ENCODE measurements at regions not wholly inside any gene's neighbourhood (a gene's known extent, or its start where the extent isn't known, plus 50 kb on each side); places are given as distances from the start of the nearest gene placed in this dataset.

DNA sequence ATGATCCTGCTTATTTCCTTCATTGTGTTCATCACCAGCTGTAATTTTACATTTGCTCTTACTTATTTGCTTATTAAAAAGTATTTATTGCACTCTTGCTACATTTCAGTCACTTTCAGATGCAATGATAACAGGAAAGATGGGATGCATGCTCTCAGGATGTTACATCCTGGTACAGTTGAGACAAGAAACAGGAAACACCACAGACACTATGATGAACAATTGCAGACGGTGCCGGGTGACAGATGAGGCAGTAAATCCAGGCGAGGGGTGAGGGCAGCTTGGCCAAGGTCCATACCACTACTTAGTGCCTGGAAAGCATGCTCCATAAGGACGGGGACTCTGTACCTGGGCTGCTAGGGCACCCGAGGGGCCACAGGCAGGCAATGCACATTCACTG is 156.6 kb upstream of the RAB4A start:
- TF ChIP-seq, protein P1, sequence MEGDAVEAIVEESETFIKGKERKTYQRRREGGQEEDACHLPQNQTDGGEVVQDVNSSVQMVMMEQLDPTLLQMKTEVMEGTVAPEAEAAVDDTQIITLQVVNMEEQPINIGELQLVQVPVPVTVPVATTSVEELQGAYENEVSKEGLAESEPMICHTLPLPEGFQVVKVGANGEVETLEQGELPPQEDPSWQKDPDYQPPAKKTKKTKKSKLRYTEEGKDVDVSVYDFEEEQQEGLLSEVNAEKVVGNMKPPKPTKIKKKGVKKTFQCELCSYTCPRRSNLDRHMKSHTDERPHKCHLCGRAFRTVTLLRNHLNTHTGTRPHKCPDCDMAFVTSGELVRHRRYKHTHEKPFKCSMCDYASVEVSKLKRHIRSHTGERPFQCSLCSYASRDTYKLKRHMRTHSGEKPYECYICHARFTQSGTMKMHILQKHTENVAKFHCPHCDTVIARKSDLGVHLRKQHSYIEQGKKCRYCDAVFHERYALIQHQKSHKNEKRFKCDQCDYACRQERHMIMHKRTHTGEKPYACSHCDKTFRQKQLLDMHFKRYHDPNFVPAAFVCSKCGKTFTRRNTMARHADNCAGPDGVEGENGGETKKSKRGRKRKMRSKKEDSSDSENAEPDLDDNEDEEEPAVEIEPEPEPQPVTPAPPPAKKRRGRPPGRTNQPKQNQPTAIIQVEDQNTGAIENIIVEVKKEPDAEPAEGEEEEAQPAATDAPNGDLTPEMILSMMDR (conservative IDR thresholded peaks at IDR 0.05; ENCODE audit: low read depth in 2 of 2): no peak
- TF ChIP-seq POLR2AphosphoS5 (IDR thresholded peaks at IDR 0.05; ENCODE audit: low read depth): no peak
- TF ChIP-seq EZH2 (IDR thresholded peaks at IDR 0.05; ENCODE audit: low read depth, unreplicated experiment): no peak
- TF ChIP-seq JUNB (IDR thresholded peaks at IDR 0.05; ENCODE audit: unreplicated experiment): no peak
- no peak for TF ChIP-seq EZH2phosphoT487 (IDR thresholded peaks at IDR 0.05; ENCODE audit: unreplicated experiment)
- no peak for TF ChIP-seq REST (IDR thresholded peaks at IDR 0.05; ENCODE audit: unreplicated experiment)
- no peak for TF ChIP-seq NANOG (IDR thresholded peaks at IDR 0.05; ENCODE audit: borderline replicate concordance)
- TF ChIP-seq, protein P2, sequence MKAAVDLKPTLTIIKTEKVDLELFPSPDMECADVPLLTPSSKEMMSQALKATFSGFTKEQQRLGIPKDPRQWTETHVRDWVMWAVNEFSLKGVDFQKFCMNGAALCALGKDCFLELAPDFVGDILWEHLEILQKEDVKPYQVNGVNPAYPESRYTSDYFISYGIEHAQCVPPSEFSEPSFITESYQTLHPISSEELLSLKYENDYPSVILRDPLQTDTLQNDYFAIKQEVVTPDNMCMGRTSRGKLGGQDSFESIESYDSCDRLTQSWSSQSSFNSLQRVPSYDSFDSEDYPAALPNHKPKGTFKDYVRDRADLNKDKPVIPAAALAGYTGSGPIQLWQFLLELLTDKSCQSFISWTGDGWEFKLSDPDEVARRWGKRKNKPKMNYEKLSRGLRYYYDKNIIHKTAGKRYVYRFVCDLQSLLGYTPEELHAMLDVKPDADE (IDR thresholded peaks at IDR 0.05): no peak
- TF ChIP-seq CREB1 (CRISPR knock-in tag; IDR thresholded peaks at IDR 0.05; ENCODE audit: low read depth): no peak
- TF ChIP-seq ZNF462 (CRISPR knock-in tag; IDR thresholded peaks at IDR 0.05): no peak
- TF ChIP-seq ZNF331 (CRISPR knock-in tag; IDR thresholded peaks at IDR 0.05; ENCODE audit: low read depth): no peak

Data from GM23338 (cell line).